ENCODE measurements at regions not wholly inside any gene's neighbourhood (a gene's known extent, or its start where the extent isn't known, plus 50 kb on each side); places are given as distances from the start of the nearest gene placed in this dataset.
A peak's percentile ranks its signal among the peaks of the same experiment; 100 is the strongest.

- no peak for DNase-seq
- CTCF ChIA-PET: no interaction called here
- no peak overlapping the region for H3K4me3 Mint-ChIP-seq
- peaks cover 5% of the 10 kb centered on the region for H3K9me3 Mint-ChIP-seq (ENCODE audit: low read depth)
- no peaks in the 10 kb centered on the region for H3K36me3 Mint-ChIP-seq
- H3K27ac Mint-ChIP-seq: no peak overlapping the region
- H3K27me3 Mint-ChIP-seq: no peaks in the 10 kb centered on the region
- ATAC-seq: no peak
- H3K4me1 Mint-ChIP-seq: no peaks in the 10 kb centered on the region
These were observed 624.3 kb upstream of the BRINP3 start for GRCh38 chr1:191101960-191102359.

GRCh38 chr1:191125950-191126349 is 648.3 kb upstream of the BRINP3 start:
- H3K4me1 Mint-ChIP-seq: no peaks in the 10 kb centered on the region
- no peak overlapping the region for H3K27ac Mint-ChIP-seq
- CTCF ChIA-PET: no interaction called here
- no peak for DNase-seq
- no peaks in the 10 kb centered on the region for H3K27me3 Mint-ChIP-seq
- ATAC-seq: no peak
- peaks cover 9% of the 10 kb centered on the region for H3K9me3 Mint-ChIP-seq (ENCODE audit: low read depth)
- H3K36me3 Mint-ChIP-seq: no peaks in the 10 kb centered on the region
- no peak overlapping the region for H3K4me3 Mint-ChIP-seq

GRCh38 chr1:191134796-191135195 is 657.1 kb upstream of the BRINP3 start:
- H3K9me3 Mint-ChIP-seq (ENCODE audit: low read depth): peaks cover 8% of the 10 kb centered on the region
- CTCF ChIA-PET: no interaction called here
- no peaks in the 10 kb centered on the region for H3K27me3 Mint-ChIP-seq
- ATAC-seq (no peak), DNase-seq (no peak)
- no peak overlapping the region for H3K27ac Mint-ChIP-seq
- H3K36me3 Mint-ChIP-seq: no peaks in the 10 kb centered on the region
- H3K4me3 Mint-ChIP-seq: no peak overlapping the region
- no peaks in the 10 kb centered on the region for H3K4me1 Mint-ChIP-seq

- no peaks in the 10 kb centered on the region for H3K4me1 Mint-ChIP-seq
- H3K9me3 Mint-ChIP-seq (ENCODE audit: low read depth): no peaks in the 10 kb centered on the region
- CTCF ChIA-PET: no interaction called here
- H3K27me3 Mint-ChIP-seq: no peaks in the 10 kb centered on the region
- no peak overlapping the region for H3K4me3 Mint-ChIP-seq
- H3K27ac Mint-ChIP-seq: no peak overlapping the region
- DNase-seq (no peak), ATAC-seq (no peak)
- H3K36me3 Mint-ChIP-seq: no peaks in the 10 kb centered on the region
These were observed 662.4 kb upstream of the BRINP3 start for GRCh38 chr1:191140038-191140437.

GRCh38 chr1:191142748-191143147 is 665.1 kb upstream of the BRINP3 start:
- CTCF ChIA-PET: no interaction called here

GRCh38 chr1:191145834-191146233 is 668.2 kb upstream of the BRINP3 start:
- DNase-seq: no peak
- Mint-ChIP-seq H3K4me1 (no peaks in the 10 kb centered on the region), H3K4me3 (no peak overlapping the region), H3K27me3 (no peaks in the 10 kb centered on the region), H3K36me3 (no peaks in the 10 kb centered on the region), H3K27ac (no peak overlapping the region), H3K9me3 (ENCODE audit: low read depth) (peaks cover 8% of the 10 kb centered on the region)
- no peak for ATAC-seq
- CTCF ChIA-PET: no interaction called here

More at GRCh38 chr1:191142748-191143147, 665.1 kb upstream of the BRINP3 start:
- Mint-ChIP-seq H3K27ac (no peak overlapping the region), H3K4me1 (no peaks in the 10 kb centered on the region), H3K27me3 (no peaks in the 10 kb centered on the region), H3K4me3 (no peak overlapping the region), H3K9me3 (ENCODE audit: low read depth) (peaks cover 8% of the 10 kb centered on the region), H3K36me3 (no peaks in the 10 kb centered on the region)
- ATAC-seq: no peak
- DNase-seq: no peak

- Mint-ChIP-seq H3K4me1 (no peaks in the 10 kb centered on the region), H3K4me3 (no peak overlapping the region), H3K27ac (no peak overlapping the region), H3K27me3 (no peaks in the 10 kb centered on the region), H3K36me3 (no peaks in the 10 kb centered on the region), H3K9me3 (ENCODE audit: low read depth) (peaks cover 6% of the 10 kb centered on the region)
- CTCF ChIA-PET: no interaction called here
- DNase-seq (no peak), ATAC-seq (no peak)
These were observed 673.7 kb upstream of the BRINP3 start for GRCh38 chr1:191151321-191151807.

GRCh38 chr1:191152776-191153175 is 675.1 kb upstream of the BRINP3 start:
- H3K36me3 Mint-ChIP-seq: no peaks in the 10 kb centered on the region
- no peak overlapping the region for H3K4me3 Mint-ChIP-seq
- no peaks in the 10 kb centered on the region for H3K27me3 Mint-ChIP-seq
- DNase-seq: no peak
- H3K9me3 Mint-ChIP-seq (ENCODE audit: low read depth): peaks cover 2% of the 10 kb centered on the region
- ATAC-seq: no peak
- H3K27ac Mint-ChIP-seq: no peak overlapping the region
- CTCF ChIA-PET: no interaction called here
- no peaks in the 10 kb centered on the region for H3K4me1 Mint-ChIP-seq

GRCh38 chr1:191155178-191155577 is 677.5 kb upstream of the BRINP3 start:
- H3K9me3 Mint-ChIP-seq (ENCODE audit: low read depth): peaks cover 2% of the 10 kb centered on the region
- CTCF ChIA-PET: no interaction called here
- ATAC-seq (no peak), DNase-seq (no peak)
- no peaks in the 10 kb centered on the region for H3K27me3 Mint-ChIP-seq
- H3K36me3 Mint-ChIP-seq: no peaks in the 10 kb centered on the region
- H3K4me3 Mint-ChIP-seq: no peak overlapping the region
- H3K27ac Mint-ChIP-seq: no peak overlapping the region
- no peaks in the 10 kb centered on the region for H3K4me1 Mint-ChIP-seq

- Mint-ChIP-seq H3K36me3 (no peaks in the 10 kb centered on the region), H3K27ac (no peak overlapping the region), H3K27me3 (no peaks in the 10 kb centered on the region), H3K4me1 (no peaks in the 10 kb centered on the region), H3K9me3 (ENCODE audit: low read depth) (peaks cover 8% of the 10 kb centered on the region), H3K4me3 (no peak overlapping the region)
- DNase-seq (no peak), ATAC-seq (no peak)
- CTCF ChIA-PET: no interaction called here
These were observed 683.2 kb upstream of the BRINP3 start for GRCh38 chr1:191160837-191161236.

- Mint-ChIP-seq H3K36me3 (no peaks in the 10 kb centered on the region), H3K27ac (no peak overlapping the region), H3K4me1 (no peaks in the 10 kb centered on the region), H3K9me3 (ENCODE audit: low read depth) (peaks cover 8% of the 10 kb centered on the region), H3K4me3 (no peak overlapping the region), H3K27me3 (no peaks in the 10 kb centered on the region)
- CTCF ChIA-PET: no interaction called here
- DNase-seq (no peak), ATAC-seq (no peak)
These were observed 685.1 kb upstream of the BRINP3 start for GRCh38 chr1:191162762-191163161.

- peaks cover 8% of the 10 kb centered on the region for H3K9me3 Mint-ChIP-seq (ENCODE audit: low read depth)
- CTCF ChIA-PET: no interaction called here
These were observed 686.0 kb upstream of the BRINP3 start for GRCh38 chr1:191163621-191164020.

GRCh38 chr1:191174298-191174697 is 696.6 kb upstream of the BRINP3 start:
- peaks cover 5% of the 10 kb centered on the region for H3K4me1 Mint-ChIP-seq
- H3K27ac Mint-ChIP-seq: peak overlapping the region; percentile 54
- DNase-seq (no peak), ATAC-seq (peak; percentile 39)
- H3K36me3 Mint-ChIP-seq: no peaks in the 10 kb centered on the region
- peak overlapping the region; percentile 37 for H3K4me3 Mint-ChIP-seq
- CTCF ChIA-PET: no interaction called here
- no peaks in the 10 kb centered on the region for H3K27me3 Mint-ChIP-seq
- H3K9me3 Mint-ChIP-seq (ENCODE audit: low read depth): peaks cover 4% of the 10 kb centered on the region

More at GRCh38 chr1:191163621-191164020, 686.0 kb upstream of the BRINP3 start:
- no peak for DNase-seq
- H3K27ac Mint-ChIP-seq: no peak overlapping the region
- no peaks in the 10 kb centered on the region for H3K27me3 Mint-ChIP-seq
- H3K4me3 Mint-ChIP-seq: no peak overlapping the region
- ATAC-seq: no peak
- no peaks in the 10 kb centered on the region for H3K4me1 Mint-ChIP-seq
- no peaks in the 10 kb centered on the region for H3K36me3 Mint-ChIP-seq

- Mint-ChIP-seq H3K4me3 (no peak overlapping the region), H3K27me3 (no peaks in the 10 kb centered on the region), H3K36me3 (no peaks in the 10 kb centered on the region), H3K4me1 (peaks cover 5% of the 10 kb centered on the region), H3K9me3 (ENCODE audit: low read depth) (peaks cover 4% of the 10 kb centered on the region), H3K27ac (no peak overlapping the region)
- DNase-seq (no peak), ATAC-seq (no peak)
- CTCF ChIA-PET: interaction anchor here (0.9 kb wide), 1 partner anchor 12 kb away, joined by 3 read pairs; no protein-coding TSS in a partner anchor
These were observed 698.5 kb upstream of the BRINP3 start for GRCh38 chr1:191176131-191176530.

Measured in activated CD8-positive, alpha-beta memory T cell treated with anti-CD3 and anti-CD28 coated beads, Interleukin-2, amount 10 ng/mL, durations not matched to agents 7 days and 5 days (primary cell).